Kidney (tissue), 13 donors: ENCODE measurements at regions not wholly inside any gene's neighbourhood (a gene's known extent, or its start where the extent isn't known, plus 50 kb on each side); places are given as distances from the start of the nearest gene placed in this dataset.

Experiments used
- DNase-seq, 5 donors: peaks; one replicate each; pipeline ENCODE4 v3.0.0-alpha.2; 2013 to 2020
- FAIRE-seq: peaks from 2 replicates; lab custom pipeline; 2012; peaks lifted over from hg19 to GRCh38; lab: Jason Lieb, UNC
- H3K27ac ChIP-seq, 2 donors: one replicate each; pipeline ENCODE4 v1.7.0; 2013; ENCODE audit warnings: low read depth in 2 of 2, low read length in 2 of 2, inconsistent platforms in 1 of 2
- H3K27me3 ChIP-seq: one replicate; pipeline ENCODE4 v1.7.1; 2013; ENCODE audit warnings: low read length, inconsistent platforms; ENCODE audit not compliant: control insufficient read depth, insufficient read depth
- H3K36me3 ChIP-seq, 3 donors: one replicate each; pipeline versions ENCODE4 v1.7.0 to v1.7.1; 2013; ENCODE audit warnings: low read length in 3 of 3, control low read depth in 1 of 3, inconsistent platforms in 1 of 3; ENCODE audit not compliant: insufficient read depth in 3 of 3, control insufficient read depth in 2 of 3
- H3K4me1 ChIP-seq, 3 donors: one replicate each; pipeline versions ENCODE4 v1.7.0 to v1.7.1; 2013; ENCODE audit warnings: low read length in 3 of 3, inconsistent platforms in 1 of 3, low read depth in 1 of 3; ENCODE audit not compliant: control insufficient read depth in 2 of 3, insufficient read depth in 2 of 3
- H3K4me3 ChIP-seq, 3 donors: one replicate each; pipeline versions ENCODE4 v1.7.0 to v1.8.1; 2013; ENCODE audit warnings: low read length in 3 of 3, control low read depth in 1 of 3, inconsistent platforms in 1 of 3
- H3K9ac ChIP-seq, 3 donors: one replicate each; pipeline versions ENCODE4 v1.7.0 to v1.7.1; 2013; ENCODE audit warnings: low read length in 3 of 3, control low read depth in 1 of 3, inconsistent platforms in 1 of 3
- H3K9me3 ChIP-seq, 3 donors: one replicate each; pipeline versions ENCODE4 v1.7.0 to v1.7.1; 2013; ENCODE audit warnings: low read length in 3 of 3, control low read depth in 1 of 3, inconsistent platforms in 1 of 3; ENCODE audit not compliant: control insufficient read depth in 2 of 3, insufficient read depth in 1 of 3
- intact Hi-C: fragments of 100-400 bp; cut with DNase I; formaldehyde crosslinking; loops from one replicate; pipeline ENCODE4 v1.11.1; 2022
- TF ChIP-seq, protein P1 (sequence below): IDR thresholded peaks from 3 replicates; pipeline ENCODE4 v1.5.1; 2012; ENCODE audit warnings: mild to moderate bottlenecking, moderate library complexity, borderline replicate concordance; ENCODE audit not compliant: insufficient read depth; ENCODE audit errors: extremely low read depth
- donor health status: control.
- donor health status: control.
- donor health status: control.
- donor health status: control.
- donor health status: control.
- donor health status: DM: yes; HTN: yes; CAD: no.
- donor health status: Normal renal cell carcinoma (clear cell type).

DNA sequence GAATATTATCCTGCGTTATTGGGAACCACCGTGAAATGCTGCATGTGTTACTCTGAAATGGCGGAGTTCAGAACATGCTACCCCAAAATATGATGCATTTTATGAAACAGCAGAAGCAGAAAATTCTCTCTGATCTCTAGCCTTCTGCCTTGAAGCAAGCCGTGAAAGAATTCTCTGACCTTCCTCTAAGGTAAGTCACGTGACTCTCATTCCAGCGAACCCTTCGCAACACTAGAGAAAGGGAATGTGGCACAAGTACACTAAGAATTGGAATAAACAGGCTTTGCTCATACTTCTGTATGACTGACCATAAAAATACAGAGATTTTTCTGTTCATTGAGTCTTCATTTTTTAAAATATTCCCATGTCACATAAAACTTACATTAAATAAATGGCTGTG lies 805.6 kb upstream of the LRRC4C start:
- FAIRE-seq (no peak), DNase-seq (no peak)

DNA sequence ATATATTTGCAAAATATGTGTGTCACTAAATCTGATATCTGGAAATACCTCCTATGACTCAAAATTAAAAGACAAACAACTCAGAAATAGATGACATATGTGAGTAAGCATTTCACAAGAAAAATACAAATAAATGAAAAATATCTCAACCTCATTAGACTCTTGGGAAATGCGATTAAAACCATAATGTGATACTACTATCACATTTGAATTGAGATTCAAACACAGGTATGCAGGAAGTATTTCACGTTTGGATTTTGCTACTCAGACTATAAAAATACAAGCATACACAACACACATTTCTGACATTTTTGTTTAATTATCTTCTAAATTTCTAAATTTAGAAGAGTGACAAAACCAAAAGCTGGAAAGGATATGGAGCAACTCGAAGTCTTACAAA lies 811.9 kb upstream of the LRRC4C start:
- DNase-seq (no peak), FAIRE-seq (no peak)
- Histone ChIP-seq H3K9me3 (peaks cover 0 to 3% (median 0%) of the 10 kb centered on the region in 3 donors), H3K27me3 (no peaks in the 10 kb centered on the region), H3K27ac (no peak overlapping the region), H3K9ac (no peak overlapping the region), H3K4me3 (no peak overlapping the region), H3K36me3 (no peaks in the 10 kb centered on the region), H3K4me1 (no peaks in the 10 kb centered on the region)
- TF ChIP-seq, protein P1, sequence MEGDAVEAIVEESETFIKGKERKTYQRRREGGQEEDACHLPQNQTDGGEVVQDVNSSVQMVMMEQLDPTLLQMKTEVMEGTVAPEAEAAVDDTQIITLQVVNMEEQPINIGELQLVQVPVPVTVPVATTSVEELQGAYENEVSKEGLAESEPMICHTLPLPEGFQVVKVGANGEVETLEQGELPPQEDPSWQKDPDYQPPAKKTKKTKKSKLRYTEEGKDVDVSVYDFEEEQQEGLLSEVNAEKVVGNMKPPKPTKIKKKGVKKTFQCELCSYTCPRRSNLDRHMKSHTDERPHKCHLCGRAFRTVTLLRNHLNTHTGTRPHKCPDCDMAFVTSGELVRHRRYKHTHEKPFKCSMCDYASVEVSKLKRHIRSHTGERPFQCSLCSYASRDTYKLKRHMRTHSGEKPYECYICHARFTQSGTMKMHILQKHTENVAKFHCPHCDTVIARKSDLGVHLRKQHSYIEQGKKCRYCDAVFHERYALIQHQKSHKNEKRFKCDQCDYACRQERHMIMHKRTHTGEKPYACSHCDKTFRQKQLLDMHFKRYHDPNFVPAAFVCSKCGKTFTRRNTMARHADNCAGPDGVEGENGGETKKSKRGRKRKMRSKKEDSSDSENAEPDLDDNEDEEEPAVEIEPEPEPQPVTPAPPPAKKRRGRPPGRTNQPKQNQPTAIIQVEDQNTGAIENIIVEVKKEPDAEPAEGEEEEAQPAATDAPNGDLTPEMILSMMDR, result no peak
- intact Hi-C loops, result no loop called here

More for the DNA sequence above, 805.6 kb upstream of the LRRC4C start:
- TF ChIP-seq, protein P1, result no peak
- H3K4me1 ChIP-seq, result no peaks in the 10 kb centered on the region
- no peak overlapping the region for H3K9ac ChIP-seq
- H3K27me3 ChIP-seq, result no peaks in the 10 kb centered on the region
- intact Hi-C loops, result no loop called here
- no peaks in the 10 kb centered on the region for H3K36me3 ChIP-seq
- no peaks in the 10 kb centered on the region for H3K9me3 ChIP-seq
- H3K27ac ChIP-seq, result no peak overlapping the region
- no peak overlapping the region for H3K4me3 ChIP-seq

DNA sequence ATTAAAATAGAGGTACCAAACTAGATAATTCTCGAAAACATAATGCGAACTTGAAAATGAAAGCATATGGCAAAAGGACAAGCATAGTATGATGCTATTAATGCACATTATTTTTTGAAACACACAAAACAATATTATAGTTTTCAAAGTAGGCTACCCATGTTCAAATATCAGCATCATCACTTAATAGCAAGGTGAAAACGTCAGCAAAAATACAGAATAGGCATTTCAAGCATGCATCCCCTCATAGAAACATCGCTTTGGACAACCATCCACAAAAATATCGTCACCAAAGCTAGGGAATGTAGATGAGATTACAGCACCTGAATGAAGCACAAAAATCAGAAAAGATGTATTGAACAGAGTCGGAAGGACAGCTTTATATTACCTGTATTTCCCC lies 814.5 kb upstream of the LRRC4C start:
- Histone ChIP-seq H3K27ac (no peak overlapping the region), H3K4me3 (no peak overlapping the region), H3K36me3 (no peaks in the 10 kb centered on the region), H3K9ac (no peak overlapping the region), H3K9me3 (peaks cover 0 to 3% (median 0%) of the 10 kb centered on the region in 3 donors), H3K27me3 (no peaks in the 10 kb centered on the region), H3K4me1 (no peaks in the 10 kb centered on the region)
- no peak for DNase-seq
- no peak for FAIRE-seq
- intact Hi-C loops, result no loop called here
- TF ChIP-seq, protein P1, result no peak

DNA sequence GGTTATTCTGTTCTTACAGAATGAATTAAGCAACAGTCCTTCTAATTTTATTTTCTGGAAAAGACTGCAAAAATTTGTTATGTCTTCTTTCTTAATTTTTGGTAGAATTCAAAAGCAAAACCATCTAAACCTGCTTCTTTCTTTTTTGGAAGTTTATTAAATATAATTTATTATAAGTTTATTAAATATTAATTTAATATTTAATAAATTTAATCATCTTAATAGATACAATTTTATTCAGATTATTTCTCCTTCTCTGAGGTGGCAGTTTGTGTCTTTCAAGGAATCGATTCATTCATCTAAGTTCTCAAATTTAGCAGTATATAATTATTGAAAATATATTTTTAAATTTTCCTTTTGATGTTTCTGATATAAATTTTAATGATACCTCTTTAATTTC lies 837.5 kb upstream of the LRRC4C start:
- H3K9me3 ChIP-seq, result peaks cover 0 to 5% (median 0%) of the 10 kb centered on the region in 3 donors
- H3K9ac ChIP-seq, result no peak overlapping the region
- no peaks in the 10 kb centered on the region for H3K4me1 ChIP-seq
- H3K36me3 ChIP-seq, result no peaks in the 10 kb centered on the region
- TF ChIP-seq, protein P1, result no peak
- DNase-seq, result no peak
- FAIRE-seq, result no peak
- H3K27ac ChIP-seq, result no peak overlapping the region
- no peaks in the 10 kb centered on the region for H3K27me3 ChIP-seq
- intact Hi-C loops, result no loop called here
- no peak overlapping the region for H3K4me3 ChIP-seq
